IPS-18c (cell line): ENCODE measurements at regions not wholly inside any gene's neighbourhood (a gene's known extent, or its start where the extent isn't known, plus 50 kb on each side); places are given as distances from the start of the nearest gene placed in this dataset.
"Not testable (repeated sequence)": the region's sequence is repeated elsewhere in the genome, so short reads cannot be mapped to it uniquely, and the experiment has no call there.

ENCODE experiments used
- H3K4me3 ChIP-seq: 2 replicates; pipeline ENCODE4 v1.7.0; 2013; ENCODE audit warnings: low read depth, mild to moderate bottlenecking, low read length, moderate library complexity; ENCODE audit not compliant: insufficient read depth
- H3K9me3 ChIP-seq: one replicate; pipeline ENCODE4 v1.6.1; 2013; ENCODE audit warnings: mild to moderate bottlenecking, low read length, moderate library complexity; ENCODE audit not compliant: control insufficient read depth, insufficient read depth

DNA sequence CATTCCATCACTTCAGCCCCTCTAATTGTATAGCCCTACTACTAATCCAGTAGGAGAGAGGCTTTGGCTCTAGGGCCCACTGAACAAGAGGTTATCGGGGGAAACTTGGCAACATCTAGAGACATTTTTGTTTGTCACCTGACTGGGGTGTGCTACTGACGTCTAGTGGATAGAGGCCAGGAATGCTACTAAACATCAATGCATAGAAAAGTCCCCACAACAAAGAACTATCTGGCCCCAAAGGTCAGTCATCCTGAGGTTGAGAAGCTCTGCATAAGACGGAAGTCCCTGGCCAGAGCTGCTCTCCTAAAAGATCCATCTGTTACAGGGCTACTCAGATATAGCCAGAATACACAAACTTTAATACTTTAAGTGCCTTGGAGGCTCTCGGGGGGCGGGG lies 570.6 kb upstream of the KLF4 start:
- Histone ChIP-seq H3K4me3 (no peak overlapping the region), H3K9me3 (no peaks in the 10 kb centered on the region)

DNA sequence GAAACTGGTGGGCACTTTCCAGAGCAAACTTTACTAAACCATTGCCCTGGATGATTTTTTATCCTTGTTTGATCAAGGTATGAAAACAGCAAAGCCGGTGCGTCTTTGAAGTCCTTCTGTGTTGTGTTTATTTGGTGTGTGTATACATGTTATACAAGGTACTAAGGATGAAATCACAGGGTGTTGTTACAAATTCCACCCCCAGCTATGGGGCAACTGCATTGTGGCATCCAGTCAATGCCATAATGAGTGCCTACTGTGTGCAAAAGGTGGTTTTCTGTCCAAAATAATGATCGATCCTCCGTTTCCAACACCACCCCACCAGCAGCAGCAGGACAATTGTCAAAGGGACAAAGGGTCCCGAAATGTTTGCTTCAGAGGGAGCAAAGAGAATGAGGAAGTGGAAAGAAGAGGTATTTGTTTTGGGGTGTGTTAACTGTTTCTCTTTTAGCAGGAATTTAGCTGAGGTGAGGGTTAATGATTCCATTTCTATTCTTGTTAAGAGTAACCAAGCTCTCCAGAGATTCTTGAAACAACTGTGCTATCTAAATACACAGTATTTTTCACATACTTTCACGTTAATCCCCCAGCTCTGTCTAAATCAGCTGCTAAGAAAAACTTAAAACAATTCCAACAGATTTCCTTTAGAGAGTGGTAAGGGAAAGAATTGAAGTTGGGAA lies 568.7 kb upstream of the KLF4 start:
- no peak overlapping the region for H3K4me3 ChIP-seq
- no peaks in the 10 kb centered on the region for H3K9me3 ChIP-seq

DNA sequence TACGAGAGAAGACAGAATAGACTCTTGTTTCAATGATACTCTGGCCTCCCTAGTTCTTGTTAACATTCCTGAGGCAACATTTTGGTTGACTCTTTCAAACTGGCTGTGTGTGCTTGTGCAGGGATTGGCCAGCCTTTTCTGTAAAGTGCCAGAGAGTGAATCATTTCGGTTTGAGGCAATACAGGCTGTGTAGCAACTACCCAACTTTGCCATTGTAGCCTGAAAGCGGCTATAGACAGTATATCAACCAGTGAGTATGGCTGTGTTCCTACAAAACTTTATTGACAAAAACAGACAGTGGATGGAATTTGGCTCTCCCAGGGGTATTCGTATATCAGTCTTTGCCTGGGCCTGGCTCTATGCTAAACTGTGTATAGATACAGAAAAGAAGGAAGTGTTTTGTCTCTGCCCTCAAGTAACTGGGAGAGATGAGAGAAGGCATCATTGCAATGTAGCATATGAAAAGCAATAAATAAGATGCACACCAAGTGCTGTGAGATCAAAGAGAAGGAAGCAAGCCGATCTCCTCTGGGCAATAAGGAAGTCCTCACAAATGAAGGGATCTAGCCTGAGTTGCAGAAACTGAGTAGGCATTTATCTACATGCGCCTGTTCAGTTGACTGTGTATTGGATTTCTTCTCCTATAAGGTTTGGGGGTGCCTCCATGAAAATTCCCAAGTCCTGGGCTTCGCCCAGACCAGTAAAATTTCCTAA lies 568.0 kb upstream of the KLF4 start:
- H3K4me3 ChIP-seq: no peak overlapping the region
- H3K9me3 ChIP-seq: no peaks in the 10 kb centered on the region

DNA sequence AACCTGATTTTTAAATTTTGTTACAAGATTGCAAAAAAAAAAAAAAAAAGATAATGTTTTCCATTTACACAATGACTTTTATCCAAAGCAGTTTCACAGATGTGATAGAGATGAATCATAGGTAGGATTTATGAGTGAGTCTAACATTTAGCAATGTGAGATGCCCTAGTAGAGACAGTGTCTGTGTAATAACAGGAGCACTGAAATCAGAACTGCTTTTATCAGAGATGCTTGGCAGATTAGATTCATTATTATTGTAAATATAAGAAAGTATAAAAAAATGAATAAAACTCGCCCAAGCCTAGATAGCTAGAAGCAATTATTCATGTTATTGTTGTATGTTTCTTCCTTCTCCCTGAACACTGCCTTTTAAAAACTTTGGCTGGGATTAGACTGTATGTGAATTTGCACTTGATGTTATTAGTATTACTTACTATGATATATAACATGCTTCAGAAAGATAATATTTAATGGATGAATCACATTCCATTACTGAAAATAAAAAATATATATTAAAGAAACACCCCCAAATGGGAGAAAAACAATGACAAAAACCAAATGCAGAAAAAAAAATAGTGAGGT lies 567.3 kb upstream of the KLF4 start:
- no peaks in the 10 kb centered on the region for H3K9me3 ChIP-seq
- H3K4me3 ChIP-seq: no peak overlapping the region

DNA sequence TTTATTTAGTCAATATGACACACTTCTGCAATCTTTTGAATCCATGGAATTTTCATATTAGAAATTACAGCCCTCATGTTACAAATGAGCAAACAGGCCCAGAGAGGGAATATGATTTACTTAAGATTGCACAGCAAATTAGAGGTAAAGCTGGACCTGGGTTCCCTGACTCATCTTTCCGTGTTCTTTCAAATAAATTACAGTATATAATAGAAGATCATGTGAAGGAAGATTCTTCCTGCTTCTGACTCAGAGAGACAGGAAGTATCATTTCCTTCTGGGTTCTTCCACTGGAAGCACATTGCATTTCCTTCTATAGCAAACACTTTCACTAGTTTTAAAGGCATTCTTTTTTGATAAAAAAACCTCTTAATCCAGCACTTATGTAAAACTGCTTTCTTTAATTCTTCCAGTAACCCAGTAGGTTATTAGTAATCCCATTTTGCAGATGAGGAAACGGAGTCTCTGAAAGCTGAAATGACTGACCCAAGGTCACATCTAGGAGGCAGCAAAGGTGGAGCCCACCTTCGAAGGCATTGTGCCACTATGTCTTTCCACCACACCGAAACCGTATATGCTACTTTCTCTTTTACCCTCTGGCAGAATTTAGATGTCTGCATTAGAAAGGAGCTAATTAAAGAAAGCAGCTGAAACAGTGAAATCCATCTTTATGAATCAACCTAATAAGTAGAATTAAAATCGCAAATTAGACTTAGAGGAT lies 566.7 kb upstream of the KLF4 start:
- Histone ChIP-seq H3K9me3 (no peaks in the 10 kb centered on the region), H3K4me3 (no peak overlapping the region)

DNA sequence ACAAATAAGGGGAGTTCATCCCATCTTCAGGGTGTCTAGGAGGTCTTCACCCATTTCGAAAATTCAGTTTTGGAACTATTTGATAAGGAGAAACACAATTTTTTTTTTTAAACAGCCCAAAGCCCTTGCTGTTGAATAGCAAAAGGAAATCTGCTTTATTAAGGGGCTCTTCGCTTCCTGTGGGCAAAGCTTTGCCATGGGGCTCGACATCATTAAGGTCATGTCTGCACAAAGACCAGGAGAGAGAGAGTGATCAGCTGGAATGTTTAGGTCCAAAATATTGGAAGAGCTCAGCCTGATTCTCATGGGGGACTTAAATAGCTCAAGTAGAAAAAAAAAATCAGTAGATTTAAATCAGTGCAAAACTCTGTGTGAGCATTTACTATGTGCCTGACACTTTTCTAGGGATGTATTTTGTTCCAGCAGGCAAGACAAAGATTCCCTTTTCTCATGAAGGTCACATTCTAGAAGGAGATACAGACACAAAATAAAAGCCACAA lies 564.6 kb upstream of the KLF4 start:
- Histone ChIP-seq H3K9me3 (no peaks in the 10 kb centered on the region), H3K4me3 (no peak overlapping the region)

DNA sequence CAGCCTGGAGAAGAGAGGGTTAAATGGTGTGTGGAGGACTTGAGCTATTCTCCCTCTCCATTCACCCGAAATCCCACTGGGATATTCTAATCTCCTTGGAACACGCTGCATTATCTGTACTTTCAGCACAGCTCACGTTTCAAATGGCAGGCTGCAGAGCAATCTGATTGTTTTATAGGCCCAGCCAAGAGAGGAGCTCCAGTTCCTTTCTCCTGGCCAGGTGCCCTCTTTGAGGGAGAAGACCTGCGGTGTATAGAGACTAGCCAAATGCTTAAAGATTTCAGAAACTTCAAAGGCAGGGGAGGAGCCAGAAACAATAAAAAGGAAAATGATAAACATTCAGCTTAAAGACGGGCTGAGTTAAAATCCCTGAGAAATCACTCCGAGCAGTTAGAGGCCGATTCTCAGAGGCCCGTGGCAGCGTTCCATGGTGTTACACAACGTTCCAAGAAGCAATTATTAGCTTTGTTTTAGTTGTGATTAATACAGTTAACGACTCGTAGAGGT lies 564.0 kb upstream of the KLF4 start:
- Histone ChIP-seq H3K9me3 (no peaks in the 10 kb centered on the region), H3K4me3 (no peak overlapping the region)

DNA sequence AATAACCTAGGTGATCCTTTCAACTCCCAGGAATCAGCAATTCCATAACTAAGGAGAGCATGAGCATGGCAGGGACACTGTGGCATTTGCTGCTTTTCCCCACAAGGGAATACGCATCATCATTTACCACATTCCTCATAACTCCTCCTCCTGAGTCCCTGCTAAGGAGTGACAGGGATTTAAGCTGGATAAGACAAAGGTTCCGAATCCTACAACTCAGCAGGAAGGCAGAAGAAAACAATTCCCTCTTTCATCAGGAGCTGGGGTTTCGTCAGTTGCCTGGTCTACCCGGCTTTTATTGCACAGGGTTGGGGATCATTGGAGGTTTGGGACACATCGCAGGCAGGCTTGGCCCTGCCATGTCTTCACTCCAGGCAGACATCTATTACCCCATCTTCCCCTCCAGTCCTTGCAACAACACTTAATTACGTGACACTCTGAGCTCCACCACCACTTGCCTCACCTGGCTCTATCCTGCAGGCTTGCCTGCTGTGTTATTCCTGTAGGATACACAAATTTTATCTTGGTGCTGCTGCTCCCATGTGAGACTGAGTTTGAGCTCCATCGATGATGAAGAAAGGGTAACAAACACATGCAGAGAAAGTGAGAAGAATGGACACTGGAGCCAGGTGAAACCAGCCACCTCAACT lies 563.0 kb upstream of the KLF4 start:
- H3K4me3 ChIP-seq: no peak overlapping the region

DNA sequence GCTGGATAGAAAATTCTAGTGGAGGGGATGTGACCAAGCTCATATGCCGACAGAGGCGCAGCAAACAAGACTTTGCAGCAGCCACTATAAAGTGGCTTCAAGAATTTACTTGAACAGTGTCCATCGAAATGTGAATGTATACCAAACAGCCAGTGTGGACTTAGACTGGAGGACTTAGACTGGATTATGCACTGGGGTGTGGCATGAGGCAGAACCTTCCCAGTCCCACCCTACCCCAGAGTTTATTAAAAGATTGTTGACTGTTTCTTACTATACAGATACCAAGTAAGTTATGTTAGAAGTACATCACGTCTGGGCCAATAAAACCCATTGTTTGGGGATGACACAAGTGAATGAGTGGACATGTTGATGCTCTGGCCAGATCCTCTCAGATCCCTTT lies 561.3 kb upstream of the KLF4 start:
- H3K9me3 ChIP-seq: no peaks in the 10 kb centered on the region
- no peak overlapping the region for H3K4me3 ChIP-seq

More for the DNA sequence above, 563.0 kb upstream of the KLF4 start:
- H3K9me3 ChIP-seq: no peaks in the 10 kb centered on the region

DNA sequence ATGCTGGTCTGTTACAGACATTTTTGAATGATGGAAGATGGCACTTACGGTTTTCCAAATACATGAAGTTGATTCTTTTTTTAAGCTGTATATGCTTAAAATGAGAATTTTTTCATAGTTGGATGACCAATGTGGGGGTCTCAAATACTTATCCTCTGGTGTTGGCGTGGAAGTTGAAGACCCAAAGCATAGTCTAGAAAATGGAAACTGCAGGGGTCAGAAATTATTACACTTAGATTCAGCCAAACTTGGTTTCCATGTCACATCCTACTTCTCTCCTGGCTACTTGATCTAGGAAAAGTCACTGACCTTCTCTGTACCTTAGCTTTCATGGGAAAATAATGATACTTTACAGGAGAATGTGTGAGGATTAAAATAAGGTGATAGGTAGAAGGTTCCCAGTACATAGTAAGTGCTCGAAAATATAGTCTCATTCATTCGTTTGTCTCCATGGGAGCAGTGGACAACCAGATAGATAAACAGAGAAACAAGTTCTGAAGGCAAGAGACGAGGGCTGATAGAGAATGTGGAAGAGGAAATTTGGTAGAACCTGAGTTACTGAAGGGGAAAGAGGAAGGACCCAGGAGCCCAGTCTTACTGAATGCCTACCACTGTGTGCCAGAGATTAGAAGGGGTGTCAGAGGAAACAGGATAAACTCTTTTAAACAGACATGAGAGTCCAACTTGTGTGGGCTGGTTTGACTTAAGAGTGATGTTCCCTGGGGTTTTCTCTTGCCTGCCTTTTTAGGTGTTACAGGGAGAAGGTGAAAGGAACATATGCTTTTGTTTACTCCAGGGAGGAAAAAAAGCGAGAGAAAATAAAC lies 560.3 kb upstream of the KLF4 start:
- Histone ChIP-seq H3K4me3 (no peak overlapping the region), H3K9me3 (no peaks in the 10 kb centered on the region)

DNA sequence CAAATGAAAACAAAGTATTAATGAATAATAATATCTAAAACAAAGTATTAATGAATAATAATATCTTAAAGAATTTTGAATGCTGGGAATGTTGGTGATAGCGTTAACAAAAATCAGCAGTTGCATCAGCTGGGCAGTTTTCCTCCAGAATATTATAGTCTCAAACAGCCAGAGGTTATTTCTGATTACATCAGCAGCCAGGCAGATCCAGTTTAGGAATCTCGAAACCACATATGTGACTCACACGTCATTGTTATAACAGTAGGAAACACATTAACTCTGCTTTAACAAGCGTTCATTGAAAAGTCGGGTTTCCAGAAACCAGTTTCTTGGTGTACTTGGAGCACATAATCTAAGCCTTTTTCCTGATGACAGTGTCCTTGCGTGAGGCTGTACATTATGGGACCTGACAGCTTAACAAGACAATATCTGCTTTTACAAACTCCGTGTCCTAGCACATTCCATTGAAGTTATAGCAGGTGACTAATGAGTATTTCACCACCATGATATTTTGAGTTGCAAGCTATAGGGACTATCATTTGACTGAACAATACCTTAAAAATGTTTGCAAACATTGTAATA lies 559.5 kb upstream of the KLF4 start:
- no peak overlapping the region for H3K4me3 ChIP-seq
- no peaks in the 10 kb centered on the region for H3K9me3 ChIP-seq

DNA sequence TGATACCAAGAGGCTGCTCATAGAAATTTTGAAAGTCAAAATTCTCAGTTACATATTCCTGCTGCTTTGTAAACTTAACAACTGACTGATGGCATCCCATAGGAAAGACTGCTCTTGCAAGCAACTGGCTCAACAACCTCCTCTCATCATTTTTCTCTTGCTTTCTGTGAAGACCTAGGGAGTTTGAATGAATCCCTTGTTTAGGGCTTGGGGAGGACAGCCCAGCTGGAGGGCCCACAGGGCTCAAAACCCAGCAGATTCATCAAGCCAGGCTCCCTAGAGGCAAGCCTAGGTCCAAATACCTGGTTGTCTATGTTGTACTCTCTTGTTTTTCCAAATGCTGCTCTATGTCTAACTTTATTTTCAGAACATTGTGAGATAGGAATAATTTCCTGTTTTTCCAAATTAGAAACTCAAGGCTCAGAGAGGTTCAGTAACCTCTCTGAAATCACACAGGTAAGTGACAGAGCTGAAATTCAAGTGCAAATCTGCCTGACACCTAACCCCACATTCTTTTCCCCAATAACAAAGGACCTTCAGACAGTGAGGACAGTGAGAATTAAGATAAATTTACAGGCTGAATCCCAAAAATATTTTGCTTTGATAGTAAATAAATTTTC lies 558.9 kb upstream of the KLF4 start:
- H3K4me3 ChIP-seq: no peak overlapping the region

DNA sequence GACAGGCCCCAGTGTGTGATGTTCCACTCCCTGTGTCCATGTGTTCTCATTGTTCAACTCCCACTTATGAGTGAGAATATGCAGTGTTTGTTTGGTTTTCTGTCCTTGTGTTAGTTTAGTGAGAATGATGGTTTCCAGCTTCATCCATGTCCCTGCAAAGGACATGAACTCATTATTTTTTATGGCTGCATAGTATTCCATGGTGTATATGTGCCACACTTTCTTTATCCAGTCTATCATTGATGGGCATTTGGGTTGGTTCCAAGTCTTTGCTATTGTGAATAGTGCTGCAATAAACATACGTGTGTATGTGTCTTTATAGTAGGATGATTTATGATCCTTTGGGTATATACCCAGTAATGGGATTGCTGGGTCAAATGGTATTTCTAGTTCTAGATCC lies 558.2 kb upstream of the KLF4 start:
- not testable (repeated sequence) for H3K4me3 ChIP-seq, H3K9me3 ChIP-seq

More for the DNA sequence above, 558.9 kb upstream of the KLF4 start:
- no peaks in the 10 kb centered on the region for H3K9me3 ChIP-seq

DNA sequence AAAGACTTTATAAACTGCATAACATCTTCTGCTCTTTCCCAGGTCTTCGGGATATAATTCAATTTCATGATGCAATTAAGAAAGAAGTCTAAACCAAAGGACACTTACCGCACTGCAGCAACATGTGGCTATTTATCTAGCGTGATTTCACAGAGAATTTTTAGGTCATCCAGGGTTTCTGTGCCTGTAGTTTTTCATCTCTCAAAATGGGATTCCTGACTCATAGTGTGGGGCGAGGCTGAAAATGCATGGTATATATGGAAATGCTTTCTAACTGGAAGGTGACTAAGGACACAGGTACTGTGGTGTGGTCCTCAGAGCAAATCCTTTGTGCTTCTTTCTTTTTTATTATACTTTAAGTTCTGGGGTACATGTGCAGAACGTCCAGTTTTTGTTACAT lies 557.7 kb upstream of the KLF4 start:
- Histone ChIP-seq H3K4me3 (no peak overlapping the region), H3K9me3 (no peaks in the 10 kb centered on the region)

DNA sequence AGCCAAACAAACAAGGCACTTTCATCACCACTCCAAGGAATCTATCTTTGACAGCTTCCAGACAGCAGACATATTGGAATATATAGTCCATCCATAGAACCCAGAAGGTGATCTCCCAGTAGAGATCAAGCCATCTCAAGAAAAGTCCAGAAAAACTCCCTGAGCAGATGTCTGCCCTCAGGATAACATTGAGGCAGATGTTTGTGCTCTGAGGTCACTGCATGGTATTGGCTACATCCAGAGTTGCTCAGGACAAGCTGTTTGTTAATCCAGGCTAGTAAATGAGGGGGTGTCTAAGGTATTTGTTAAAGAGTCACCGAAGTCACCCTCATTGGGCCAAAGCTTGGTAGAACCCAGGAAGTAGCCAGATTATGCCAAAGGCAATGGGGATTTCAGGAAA lies 556.3 kb upstream of the KLF4 start:
- H3K4me3 ChIP-seq: no peak overlapping the region
- H3K9me3 ChIP-seq: no peaks in the 10 kb centered on the region

DNA sequence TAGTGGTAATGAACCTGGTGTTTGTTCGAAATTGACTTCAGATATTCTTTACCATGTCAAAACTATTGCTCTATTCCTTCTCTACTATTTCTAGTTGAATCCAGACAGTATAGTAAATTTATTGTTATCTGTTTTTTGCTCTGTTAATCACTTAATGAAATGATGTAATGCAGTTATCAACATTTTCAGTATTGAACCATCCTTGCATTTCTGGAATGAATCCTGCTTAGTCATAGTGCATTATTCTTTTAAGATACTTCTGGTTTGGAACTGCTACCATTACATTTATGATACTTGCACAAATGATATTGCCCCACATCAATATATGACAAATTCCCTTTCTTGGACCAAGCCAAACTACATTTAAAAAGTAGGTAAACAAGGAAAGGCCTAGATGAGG lies 554.0 kb upstream of the KLF4 start:
- no peak overlapping the region for H3K4me3 ChIP-seq
- no peaks in the 10 kb centered on the region for H3K9me3 ChIP-seq
